Breast epithelium (tissue), 3 donors: ENCODE measurements at regions not wholly inside any gene's neighbourhood (a gene's known extent, or its start where the extent isn't known, plus 50 kb on each side); places are given as distances from the start of the nearest gene placed in this dataset.

Experiments
- CTCF ChIP-seq, 3 donors: fragments of 450-650 bp; IDR thresholded peaks; one replicate each; pipeline ENCODE4 v1.5.1; 2016 to 2017; ENCODE audit warnings: antibody characterized with exemption in 3 of 3, mild to moderate bottlenecking in 3 of 3, moderate library complexity in 3 of 3
- POLR2A ChIP-seq: fragments of 450-650 bp; IDR thresholded peaks from one replicate; pipeline ENCODE4 v1.6.1; 2016; ENCODE audit warnings: antibody characterized with exemption, mild to moderate bottlenecking, moderate library complexity
- POLR2AphosphoS5 ChIP-seq, 3 donors: sonication (generic); formaldehyde crosslinking; IDR thresholded peaks; one replicate each; pipeline ENCODE4 v1.6.1; 2017; ENCODE audit warnings: antibody characterized with exemption in 3 of 3

GRCh38 chr4:175419236-175419718 is 392.8 kb downstream of the GPM6A start:
- no peak for TF ChIP-seq CTCF (IDR thresholded peaks at IDR 0.05)
- no peak for TF ChIP-seq POLR2A
- TF ChIP-seq POLR2AphosphoS5 (IDR thresholded peaks at IDR 0.05), result no peak
